HG02852 (cell line): ENCODE measurements at regions not wholly inside any gene's neighbourhood (a gene's known extent, or its start where the extent isn't known, plus 50 kb on each side); places are given as distances from the start of the nearest gene placed in this dataset.
"Not testable (repeated sequence)": the region's sequence is repeated elsewhere in the genome, so short reads cannot be mapped to it uniquely, and the experiment has no call there.

Experiments used
- ATAC-seq: cut with Tn5 transposase; IDR thresholded peaks from one replicate; pipeline ENCODE4 v1.9.1; 2021; ENCODE audit warnings: mild to moderate bottlenecking, moderate library complexity; ENCODE audit not compliant: unreplicated experiment

DNA sequence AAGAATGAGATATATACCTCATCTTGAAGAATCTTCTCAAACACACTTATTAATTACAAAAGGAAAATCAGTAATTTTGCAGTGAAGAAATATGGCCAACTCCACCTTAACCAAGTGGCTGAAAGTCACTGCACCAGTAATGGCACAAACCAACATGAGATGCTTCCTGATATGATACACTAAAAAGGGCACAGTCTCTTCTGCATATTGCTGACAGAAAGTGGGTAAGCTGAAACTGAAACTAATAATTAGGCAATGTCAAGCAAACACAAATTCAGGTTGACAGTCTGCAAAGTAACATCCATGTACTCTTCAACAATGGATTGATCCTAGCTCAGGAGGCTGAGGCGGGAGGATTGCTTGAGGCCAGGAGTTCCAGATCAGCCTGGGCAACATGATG, 56.1 kb downstream of the ZNF22 start:
- ATAC-seq, result not testable (repeated sequence)

DNA sequence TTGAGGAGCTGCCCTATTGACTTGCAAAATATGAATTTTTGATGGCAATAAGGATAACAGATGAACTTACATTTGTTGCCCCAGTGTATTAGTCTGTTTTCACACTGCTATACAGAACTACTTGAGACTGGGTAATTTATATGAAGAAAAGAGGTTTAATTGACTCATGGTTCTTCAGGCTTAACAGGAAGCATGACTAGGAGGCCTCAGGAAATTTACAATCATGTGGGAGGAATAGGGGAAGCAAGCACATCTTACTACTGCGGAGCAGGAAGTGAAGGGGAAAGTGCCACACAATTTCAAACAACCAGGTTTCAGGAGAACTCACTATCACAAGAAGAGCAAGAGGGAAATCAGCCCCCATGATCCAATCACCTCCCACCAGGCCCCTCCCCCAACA, 57.9 kb downstream of the ZNF22 start:
- ATAC-seq, result no peak

DNA sequence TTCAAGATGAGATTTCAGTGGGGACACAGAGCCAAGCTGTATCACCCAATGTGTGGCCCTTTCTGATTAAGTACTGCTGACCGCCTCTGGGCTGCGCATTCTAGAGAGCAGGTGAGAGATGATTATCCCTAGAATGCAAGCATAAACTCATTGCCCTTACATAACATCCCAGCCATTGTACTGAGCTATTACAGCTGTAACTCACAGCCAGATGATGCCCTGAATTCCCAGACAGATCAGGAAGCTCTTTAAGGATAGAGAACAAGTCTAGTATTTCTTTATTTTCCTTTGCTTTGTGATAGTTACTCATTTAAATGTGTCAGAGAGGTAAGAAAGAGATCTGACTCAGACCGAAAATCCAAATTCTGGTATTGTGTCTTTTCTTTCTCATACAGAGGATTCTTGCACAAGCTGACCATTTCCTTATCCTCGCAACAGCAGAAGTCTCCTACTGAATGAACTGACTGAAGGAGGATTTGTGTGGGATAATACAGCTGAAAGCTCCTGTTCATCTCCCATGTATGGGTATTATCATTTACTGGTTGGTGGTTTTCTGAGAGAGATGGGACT, 58.4 kb downstream of the ZNF22 start:
- no peak for ATAC-seq

DNA sequence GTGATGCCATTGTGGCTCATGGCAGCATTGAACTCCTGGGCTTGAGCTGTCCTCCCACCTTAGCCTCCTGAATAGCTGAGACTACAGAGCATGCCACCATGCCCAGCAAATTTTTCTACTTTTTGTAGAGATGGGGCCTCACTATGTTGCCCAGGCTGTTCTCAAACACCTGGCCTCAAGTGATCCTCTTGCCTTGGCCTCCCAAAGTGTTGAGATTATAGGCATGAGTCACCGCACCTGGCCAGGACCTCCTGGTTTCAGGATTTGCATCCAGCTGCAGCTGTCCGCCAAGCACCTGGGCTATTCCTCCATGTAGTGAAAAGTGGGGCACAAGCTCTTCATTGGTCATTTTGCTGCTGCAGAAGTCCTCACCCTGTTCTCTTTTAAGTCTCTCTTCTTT, 58.9 kb downstream of the ZNF22 start:
- ATAC-seq, result no peak

DNA sequence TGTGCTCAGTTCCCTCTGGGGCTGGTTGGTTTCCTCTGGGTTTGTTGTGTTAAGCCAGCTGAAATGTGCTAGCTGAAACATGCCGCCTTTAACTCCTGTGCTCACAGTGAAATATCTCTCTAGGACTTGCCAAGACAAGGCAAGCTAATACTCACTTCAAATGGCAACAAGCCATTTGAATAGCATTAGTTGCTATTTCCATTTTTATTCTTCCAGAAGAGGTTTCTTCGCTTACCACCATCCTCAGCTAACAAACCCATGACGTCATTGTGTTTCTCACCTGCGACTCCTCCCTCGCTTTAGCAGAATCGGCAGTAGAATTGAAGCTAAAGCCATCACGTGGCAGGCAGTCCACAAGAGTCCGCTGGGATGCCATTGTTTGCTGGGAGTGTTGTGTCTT, 61.3 kb downstream of the ZNF22 start:
- no peak for ATAC-seq

DNA sequence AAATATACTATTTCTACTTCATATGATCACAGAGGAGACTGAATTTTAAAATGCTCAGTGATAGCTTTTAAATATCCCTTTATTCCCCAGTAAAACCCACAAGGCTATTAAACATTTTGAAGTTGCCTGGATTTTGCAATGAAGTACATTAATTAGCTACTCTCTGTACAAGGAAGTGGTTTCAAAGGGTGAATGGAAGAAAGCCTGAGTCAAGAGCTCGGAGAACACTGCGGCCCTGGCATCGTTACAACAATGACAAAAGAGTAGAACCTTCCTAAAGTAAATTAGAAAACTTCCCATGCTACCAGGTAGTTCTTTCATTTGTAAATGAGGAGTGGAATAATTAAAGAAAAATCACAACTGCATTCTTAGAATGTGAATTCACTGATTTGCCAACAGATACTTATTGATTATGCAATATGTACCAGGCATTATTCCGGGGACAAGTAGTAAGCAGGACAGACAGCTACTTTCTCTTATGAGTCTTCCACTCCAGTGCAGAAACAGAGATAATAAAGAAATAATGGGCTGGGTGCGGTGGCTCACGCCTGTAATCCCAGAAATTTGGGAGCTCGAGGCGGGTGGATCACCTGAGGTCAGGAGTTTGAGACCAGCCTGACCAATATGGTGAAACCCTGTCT, 63.0 kb downstream of the ZNF22 start:
- ATAC-seq, result no peak

DNA sequence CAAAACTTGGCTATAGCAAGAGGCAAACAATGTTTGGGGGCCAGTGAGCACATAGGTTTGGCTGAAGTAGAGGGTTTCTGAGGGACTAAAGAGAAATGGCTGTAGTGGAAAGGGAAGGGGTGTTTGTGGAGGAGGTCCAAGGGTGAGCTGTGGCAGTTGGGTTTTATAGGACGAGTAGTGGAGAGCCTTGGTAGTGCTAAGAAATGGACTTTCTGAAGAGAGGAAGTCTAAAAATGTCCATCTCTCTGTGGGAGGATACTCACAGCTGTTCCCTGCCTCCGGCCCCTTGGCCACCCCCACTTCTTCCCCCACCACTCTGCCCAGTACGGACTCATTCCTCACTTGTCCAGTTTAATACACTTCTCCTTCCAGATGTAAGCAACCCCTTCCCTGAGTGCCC, 64.3 kb downstream of the ZNF22 start:
- no peak for ATAC-seq

DNA sequence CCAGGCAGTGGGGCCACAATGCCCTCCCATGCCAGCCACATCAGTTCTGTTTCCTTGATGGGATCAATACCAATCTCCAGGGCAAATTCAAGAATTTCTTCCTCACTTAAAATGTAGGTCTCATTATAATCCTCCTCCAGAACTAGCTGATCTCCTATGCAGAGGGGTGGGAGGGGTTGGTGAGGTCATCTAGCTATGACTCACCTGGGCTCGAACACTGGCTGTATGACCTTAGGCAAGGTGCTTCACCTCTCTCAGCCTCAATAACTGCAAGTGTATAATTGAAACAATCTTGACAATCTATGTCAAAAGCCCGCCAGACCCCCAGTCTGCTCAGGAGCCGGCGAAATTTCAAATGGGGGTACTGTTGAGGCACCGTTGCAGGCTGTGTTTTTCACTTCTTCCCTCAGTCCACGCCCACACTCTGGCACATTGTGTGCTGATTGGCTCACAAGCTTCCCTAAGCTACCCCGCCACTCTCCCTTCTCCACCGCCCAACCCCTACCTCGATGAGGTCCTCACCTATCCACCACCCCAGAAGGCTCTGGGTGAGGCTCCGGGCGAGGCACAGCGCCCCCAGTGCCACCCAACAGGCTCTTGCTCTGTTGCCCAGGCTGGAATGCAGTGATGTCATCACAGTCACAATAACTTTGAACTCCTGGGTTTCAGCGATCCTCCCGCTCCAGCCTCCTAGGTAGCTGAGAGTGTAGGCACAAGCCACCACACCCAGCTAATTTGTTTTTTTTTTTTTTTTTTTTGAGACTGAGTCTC, 70.5 kb downstream of the ZNF22 start:
- no peak for ATAC-seq

DNA sequence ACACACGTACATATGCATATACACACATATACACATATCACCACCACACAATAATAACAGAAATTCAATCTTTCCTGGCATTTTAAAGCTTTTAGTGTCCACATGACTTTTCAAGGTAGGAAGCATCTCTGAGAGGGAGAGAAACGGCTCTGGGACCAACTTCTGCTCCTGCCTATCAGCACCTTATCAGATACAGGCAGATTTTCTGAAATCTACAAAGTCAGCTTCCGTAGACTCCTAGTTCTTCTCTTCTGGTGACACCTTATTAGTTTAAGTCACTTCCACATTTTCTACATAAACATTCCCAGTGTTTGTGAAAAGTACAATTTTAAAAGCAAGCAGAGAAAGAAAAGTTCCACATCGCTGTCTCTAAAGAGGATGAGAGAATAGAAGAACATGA, 74.5 kb downstream of the ZNF22 start:
- ATAC-seq, result no peak

DNA sequence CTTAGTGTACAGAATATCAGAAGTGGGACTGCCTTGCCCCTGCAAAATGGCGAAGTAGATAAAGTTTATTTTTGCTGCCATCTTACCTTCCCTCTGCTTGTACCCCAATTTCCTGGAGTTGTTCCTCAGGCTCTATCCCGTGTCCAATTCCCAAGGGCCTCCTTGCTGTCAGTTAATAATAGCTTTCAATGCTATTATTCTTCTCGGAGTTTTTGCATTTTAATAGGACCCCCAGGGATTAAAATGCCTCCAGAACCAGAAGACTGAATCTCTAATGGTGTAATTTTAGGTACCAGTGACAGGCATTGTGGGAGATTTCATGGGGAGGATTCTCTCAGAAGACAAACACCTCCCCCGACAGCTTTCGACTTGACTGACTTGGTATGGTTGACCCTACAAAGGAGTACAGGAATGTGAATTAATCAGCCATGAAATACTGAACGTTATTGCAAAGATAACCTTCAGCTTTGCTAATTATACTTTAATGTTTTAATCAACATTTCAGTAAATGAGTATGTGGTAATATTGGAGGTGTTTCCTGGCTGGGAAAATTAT, 75.2 kb downstream of the ZNF22 start:
- ATAC-seq, result no peak

DNA sequence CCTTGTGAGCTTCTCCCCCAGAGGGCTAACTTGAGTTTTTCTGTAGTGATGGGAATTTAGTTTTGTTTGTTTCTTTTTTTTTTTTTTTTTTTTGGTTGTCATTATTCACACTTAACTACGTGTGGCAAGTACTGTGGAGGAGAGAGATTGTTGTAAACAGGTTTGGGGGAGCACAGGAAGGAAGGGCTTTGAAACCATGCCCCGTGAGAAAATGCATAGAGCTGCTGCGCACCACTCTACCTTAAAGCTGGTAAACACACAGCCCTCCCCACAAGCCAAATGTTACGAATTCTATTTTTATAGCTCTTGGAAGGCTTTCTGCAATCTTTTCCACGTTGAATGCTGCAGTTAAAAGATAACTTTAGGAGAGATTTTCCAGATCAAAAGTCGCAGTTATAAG, 76.2 kb downstream of the ZNF22 start:
- no peak for ATAC-seq

DNA sequence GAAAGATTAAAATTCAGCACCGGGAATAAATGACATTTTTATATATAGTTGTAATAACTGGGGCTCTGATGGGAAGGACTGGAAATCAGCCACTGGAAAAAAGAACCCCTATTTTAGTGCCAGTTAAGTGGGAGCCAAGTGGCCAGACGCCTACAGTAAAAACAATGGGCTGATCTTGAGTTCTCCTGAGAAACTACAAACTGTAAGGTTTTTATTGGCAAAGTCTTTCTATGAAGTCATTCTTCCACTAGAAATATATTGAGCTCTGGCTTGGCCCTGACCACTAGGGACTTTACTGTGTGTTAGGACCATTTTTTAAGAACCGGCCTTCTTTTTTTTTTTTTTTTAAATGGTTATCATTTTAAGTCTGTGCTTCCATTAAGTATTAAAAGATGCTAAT, 79.6 kb downstream of the ZNF22 start:
- ATAC-seq, result no peak

DNA sequence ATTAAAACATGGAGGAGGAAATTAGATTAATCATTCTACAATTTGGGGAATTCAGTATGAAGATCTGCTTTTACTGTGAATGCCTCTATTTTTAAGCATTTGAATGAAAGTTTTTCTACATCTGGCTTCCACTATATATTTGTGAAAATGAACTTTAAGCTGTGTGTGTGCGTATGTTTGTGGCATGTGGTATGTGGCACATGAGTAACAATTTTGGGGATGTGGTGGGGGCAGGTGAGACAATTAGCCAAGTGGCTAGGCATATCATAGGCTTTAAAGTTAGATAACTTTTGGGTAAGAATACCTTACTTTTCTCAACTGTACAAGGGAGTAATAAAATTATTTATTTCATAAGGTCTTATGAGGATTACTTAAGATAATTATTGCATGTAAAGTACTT, 81.5 kb downstream of the ZNF22 start:
- ATAC-seq, result no peak

DNA sequence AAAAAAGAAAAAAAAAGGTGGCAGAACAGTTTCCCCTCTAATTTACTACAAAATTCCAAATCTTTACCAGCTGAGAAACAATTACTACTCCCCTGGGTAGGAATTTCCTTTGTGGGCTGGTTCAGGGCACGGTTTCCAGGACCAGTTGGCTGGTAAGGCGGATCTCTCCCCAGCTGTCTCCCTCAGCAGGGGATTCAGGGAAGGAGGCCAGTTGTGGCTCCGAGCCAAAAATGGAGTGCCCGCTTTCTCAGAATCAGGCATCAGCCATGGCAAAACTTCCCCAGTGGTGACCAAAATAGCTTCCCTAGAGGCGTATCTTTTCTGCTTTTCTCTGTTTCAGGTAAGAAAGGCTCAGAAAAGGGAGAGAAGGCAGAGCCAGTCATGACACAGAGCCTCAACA, 91.2 kb downstream of the ZNF22 start:
- ATAC-seq, result no peak

DNA sequence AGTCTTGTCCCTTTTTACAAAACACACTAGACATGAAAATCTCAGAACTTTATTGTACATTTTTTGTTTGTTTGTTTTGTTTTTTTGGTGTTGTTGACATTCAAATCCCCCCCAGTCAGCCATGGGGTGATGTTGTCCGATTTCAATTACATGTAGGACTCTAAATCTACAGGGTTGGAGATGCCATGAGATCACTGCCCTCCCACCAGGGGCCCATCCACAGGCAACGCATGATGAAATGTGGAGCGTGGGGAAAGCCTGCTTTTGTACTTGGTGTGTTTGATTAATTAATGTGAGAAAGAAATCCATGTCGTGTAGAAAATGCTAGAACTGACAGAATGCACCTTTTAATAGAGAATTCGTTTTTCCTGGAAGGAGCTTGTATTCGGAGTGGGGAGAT, 93.2 kb downstream of the ZNF22 start:
- no peak for ATAC-seq

DNA sequence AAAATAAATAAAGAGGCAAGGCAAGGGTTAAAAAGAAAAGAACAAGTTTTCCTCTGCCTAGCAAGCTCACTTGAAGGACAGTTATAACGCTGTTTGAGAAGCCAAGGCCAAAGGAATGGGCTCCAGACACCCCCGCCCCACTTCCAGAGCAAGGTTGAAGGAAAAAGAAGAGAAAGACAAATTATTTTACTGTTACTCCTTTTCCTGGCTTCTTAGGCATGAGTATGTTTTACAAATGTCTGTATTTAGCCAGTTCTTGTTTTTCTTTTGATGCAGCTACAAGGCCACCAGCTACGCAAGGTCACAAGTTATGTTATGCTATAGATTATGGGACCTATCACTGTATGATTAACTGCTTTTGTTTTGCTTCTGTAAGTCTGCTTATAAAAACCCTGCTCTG, 94.6 kb downstream of the ZNF22 start:
- ATAC-seq, result no peak

DNA sequence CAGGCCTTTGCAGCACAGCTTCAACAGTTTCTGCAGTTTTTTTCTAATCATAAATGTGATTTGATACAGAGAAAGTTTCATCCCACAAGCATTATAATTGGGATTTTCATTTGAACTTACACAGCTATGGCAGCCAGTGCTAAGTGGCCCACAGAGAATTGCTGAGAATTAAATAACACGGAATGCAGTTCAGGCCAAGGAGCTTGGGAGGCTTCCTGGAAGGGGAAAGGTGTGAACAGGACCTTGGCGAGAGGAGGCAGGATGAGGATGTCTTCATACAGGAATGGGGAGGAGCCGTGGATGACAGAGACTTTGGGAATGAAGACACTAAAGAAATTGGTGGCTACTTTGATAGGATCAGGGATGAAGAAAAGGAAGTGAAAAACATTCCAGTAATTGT, 95.3 kb downstream of the ZNF22 start:
- no peak for ATAC-seq

DNA sequence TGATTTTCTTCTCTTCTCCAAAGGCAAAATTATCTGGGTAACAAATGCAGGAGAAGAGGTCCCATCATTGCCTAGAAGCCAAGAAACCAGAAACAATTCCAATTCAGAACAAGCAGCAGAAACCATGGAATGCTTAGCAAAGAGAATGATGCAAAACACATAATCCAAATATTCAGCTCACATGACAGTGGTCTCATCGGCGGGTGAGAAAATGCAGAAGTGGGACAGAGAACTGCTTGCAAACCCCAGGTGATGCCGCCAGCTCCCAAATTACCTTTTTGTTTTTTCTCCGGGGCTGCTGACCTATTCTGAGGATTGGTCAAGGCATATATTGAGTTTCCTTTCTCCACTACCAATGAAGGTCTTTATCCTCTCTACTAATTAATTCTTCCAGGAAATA, 99.7 kb downstream of the ZNF22 start:
- no peak for ATAC-seq

DNA sequence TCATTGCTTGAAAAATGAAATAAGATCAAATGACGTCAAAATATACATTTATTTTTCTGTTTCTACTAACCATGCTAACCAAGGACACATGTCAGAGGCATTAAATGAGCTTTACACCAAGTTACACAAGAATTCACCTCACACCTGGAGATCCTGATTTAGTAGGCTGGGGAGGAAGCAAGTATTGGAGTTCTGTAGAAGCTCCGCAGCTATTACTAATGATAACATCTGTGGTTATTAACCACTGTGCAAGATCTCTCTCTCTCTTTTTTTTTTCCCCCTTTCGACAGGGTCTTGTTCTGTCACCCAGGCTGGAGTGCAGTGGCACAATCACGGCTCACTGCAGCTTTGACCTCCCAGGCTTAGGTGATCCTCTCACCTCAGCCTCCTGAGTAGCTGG, 104.0 kb downstream of the ZNF22 start:
- ATAC-seq, result no peak

DNA sequence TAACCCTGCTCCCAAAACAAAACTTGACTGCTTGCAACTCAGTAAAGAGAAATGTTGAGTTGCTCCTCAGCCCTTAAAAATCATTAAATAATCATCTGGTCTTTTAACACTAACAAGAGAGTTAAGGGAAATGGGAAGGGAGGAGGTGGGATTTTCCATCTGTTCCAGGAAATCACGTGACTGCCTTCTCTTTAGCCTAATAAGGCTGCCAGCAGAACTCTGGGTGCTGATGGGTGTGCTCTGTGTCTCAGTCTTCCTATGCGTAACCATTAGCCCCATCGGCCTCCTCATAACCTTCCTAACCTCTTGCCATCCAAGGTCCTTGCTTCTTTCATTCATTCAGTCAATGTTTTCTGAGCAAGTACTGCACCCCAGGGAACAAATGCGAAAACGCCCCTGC, 104.6 kb downstream of the ZNF22 start:
- not testable (repeated sequence) for ATAC-seq

DNA sequence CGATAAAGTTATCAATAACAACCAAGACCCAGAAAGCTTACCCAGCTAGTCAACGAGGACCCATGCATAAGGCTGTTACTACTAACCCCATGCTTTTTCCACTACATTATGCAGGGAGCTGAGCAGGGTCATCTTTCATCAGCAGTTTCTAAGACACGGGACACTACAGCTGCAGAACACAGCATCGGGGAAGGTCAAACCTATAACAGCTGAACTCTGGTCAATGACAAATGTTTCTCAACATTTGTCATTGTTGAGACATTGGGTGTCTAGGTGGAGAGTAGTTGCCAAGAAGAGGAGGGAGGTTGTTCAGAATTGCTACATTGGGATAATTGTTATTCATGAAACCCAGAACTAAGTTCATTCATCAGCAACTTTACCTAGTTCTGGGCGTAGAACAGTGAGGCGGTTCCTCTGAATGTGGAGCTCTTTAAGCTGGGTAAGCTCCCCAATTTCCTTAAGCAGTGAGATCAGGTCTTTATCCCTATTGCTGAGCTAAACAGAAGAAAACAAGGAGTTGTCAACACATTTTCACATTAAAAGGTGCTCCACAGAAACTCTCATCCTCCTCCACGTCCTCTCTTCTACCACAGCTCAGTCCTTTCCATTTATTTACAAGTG, 105.6 kb downstream of the ZNF22 start:
- ATAC-seq, result no peak

DNA sequence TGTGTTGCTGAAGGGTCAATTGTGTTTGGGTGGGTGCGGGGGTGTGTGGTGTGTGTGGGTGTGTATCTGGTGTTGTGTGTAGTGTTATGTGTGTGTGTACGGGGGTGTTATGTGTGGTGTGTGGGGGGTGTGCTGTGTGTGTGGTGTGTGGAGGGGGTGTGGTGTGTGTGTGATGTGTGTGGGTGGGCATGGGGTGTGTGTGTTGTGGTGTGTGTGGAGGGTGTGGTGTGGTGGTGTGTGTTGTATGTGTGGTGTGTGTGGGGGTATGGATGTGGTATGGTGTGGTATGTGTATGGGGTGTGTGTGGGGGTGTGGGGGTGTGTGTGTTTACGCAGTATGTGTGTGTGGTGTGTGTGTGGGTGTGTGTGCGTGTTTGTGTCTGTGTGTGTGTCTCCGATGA, 110.8 kb downstream of the ZNF22 start:
- ATAC-seq, result no peak
